Fibroblast of skin of abdomen (primary cell): ENCODE measurements at regions not wholly inside any gene's neighbourhood (a gene's known extent, or its start where the extent isn't known, plus 50 kb on each side); places are given as distances from the start of the nearest gene placed in this dataset.
"Not testable (repeated sequence)": the region's sequence is repeated elsewhere in the genome, so short reads cannot be mapped to it uniquely, and the experiment has no call there.

Experiments
- DNase-seq: peaks from one replicate; pipeline ENCODE4 v3.0.0-alpha.2; 2013

GRCh38 chr7:69052-69451 is 123.3 kb upstream of the FAM20C start:
- not testable (repeated sequence) for DNase-seq

- DNase-seq = not testable (repeated sequence)
Measured at GRCh38 chr7:69499-70123, 122.8 kb upstream of the FAM20C start.

- DNase-seq = not testable (repeated sequence)
Measured at GRCh38 chr7:70207-70606, 122.2 kb upstream of the FAM20C start.

GRCh38 chr7:70989-71388 is 121.4 kb upstream of the FAM20C start:
- DNase-seq = peak; percentile 66

- DNase-seq = not testable (repeated sequence)
Measured at GRCh38 chr7:72266-73057, 119.9 kb upstream of the FAM20C start.

- not testable (repeated sequence) for DNase-seq
Measured at GRCh38 chr7:73058-73331, 119.4 kb upstream of the FAM20C start.

DNA sequence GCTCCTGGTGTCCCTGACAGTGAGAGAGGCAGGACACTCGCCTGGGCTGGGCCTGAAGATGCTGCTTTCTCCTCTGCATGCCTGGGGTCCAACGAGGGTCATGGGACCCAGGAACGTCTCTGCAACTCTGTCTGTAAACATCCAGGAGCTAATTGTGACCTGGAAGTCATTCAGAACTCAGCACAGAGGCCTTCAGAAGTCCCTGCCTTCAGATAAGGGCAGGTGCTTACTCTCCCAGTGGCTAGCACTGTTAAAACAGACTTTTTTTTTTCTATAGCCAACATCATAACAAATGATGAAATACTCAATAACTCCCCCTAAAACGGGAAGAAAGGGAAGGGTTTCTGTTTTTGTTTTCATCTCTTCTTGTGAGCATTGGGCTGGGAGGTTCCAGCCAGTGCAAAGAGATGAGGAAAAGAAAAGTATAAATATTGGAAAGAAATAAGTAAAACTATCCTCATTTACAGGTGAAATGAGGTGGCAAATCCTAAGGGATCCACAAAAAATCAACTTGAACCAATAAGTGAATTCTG is 118.3 kb upstream of the FAM20C start:
- DNase-seq = not testable (repeated sequence)

- DNase-seq = not testable (repeated sequence)
Measured at GRCh38 chr7:75511-75910, 116.9 kb upstream of the FAM20C start.

- not testable (repeated sequence) for DNase-seq
Measured at GRCh38 chr7:76202-76601, 116.2 kb upstream of the FAM20C start.

- not testable (repeated sequence) for DNase-seq
Measured at GRCh38 chr7:76829-77395, 115.5 kb upstream of the FAM20C start.

DNA sequence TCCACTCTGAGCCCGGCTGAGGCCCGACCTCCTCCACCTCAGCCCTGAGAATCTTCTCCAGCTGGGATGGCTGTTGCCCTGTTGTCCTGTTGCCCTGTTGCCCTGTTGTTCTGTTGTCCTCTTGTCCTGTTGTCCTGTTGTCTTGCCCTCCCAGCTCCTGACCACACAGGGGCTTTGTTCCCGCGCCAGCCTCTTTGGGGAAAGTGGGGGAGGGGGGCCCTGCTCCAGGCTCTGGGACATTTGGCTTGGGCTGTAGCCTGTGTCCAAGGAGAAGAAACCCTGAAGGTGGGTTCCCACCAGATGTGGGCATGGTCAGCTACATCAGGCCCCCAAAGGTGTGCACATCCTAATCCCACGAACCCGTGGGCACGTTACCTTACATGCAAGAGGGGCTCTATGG is 113.5 kb upstream of the FAM20C start:
- not testable (repeated sequence) for DNase-seq

DNA sequence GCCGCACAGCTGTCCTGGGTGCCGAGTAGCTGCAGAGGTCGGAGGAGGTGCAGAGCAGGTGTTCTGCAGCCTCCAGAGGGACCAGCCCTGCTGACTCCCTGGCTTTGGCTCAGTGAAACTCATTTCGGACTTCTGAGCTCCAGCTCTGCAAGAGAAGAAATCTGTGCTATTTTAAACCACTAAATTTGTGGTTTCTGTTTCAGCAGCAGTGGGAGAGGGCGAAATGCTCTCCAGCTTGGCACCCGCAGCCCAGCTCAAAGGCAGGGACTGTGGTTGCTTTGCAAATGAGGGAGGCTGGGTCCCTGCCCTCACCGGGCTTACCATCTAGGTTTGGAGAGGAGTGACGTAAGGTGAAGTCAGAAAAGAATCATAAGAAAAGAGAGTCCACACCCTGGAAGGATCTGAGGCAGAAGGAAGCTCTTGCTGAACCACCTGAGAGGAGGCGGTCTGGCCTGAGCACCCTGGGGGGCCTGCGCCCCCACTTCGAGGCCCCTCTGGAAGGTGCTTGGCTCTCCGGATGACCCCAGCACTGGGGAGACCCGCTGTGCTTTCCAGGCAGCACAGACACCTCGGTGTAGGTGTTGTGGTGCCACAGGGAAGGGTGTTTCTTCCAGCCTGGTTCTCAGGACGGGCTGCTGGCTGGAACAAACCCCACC is 112.8 kb upstream of the FAM20C start:
- not testable (repeated sequence) for DNase-seq

DNA sequence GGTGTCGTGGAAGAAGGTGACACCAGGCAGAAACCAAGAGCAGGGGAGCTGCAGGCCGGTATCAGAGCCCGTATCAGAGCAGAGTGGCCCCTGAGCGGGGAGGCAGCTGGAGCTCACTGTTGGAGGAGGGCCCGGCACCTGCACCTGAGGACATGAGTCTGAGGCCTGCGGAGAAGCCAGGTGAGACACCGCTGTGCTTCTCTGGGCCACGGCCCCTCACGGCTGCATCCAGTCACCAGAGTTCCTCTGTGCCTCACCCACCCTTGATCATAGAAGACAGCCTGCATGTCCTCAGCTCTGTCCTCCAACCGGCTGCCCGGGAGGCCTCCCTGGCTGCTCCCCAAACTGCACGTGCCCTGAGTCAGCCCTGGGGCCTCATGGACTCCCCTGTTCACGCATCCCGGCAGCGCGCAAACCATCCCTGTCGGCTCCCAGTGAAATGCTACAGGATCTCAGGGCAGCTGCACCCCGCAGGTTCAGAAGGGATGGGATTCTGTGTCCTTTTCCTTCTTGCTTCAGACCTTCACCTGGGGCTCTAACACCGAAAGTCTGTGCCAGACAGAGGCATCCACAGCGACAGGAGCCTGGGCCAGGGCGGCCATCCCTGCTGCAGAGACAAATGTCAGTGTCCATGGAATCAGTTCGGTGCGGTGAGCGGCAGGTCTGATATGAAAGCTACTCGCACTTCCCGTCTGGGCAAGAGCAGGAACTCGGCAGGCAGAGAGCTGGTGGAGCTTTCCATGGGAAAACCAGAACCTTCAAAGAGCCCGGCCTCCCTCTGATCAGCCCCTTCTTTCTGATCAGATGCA is 111.9 kb upstream of the FAM20C start:
- no peak for DNase-seq

DNA sequence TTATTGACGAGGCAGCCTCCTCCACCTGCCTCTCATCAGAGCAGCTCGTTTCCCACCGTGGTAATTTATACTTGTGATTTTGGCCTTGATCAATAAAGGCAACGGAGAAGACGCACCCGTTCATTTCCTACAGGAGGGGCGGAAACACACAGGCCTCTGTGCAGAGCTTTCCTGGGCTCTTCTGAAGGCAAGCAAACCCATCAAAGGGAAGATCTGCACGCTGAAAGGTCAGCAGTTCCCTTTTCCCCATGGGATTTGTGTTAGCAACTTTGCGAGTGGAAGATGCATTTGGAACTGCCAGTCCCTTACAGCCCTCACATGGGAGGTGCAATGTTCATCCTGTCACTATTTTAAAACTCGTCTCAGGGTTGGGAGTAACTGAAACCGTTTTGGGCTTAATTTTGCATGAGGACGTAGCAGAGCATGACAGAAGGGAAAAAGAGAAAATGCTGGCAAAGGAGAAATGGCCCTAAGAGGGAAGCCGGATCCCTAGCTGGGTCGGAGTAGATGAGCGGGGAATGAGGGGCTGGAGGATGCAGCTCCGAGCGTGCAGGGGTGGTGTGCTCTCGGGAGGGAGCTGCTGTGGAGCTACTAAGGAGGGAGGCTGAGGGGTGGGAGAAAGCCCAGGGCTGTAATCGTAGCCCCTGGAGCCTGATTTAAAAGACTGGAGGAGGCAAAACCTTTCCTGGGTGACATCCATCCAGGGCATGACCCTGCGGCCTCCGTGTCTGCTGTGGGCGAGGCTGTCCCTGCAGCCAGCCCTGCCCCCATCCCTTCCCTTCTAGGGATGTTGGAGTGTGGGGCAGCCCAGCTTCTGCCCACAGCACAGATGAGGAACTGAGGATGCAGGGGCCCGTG is 111.1 kb upstream of the FAM20C start:
- no peak for DNase-seq

DNA sequence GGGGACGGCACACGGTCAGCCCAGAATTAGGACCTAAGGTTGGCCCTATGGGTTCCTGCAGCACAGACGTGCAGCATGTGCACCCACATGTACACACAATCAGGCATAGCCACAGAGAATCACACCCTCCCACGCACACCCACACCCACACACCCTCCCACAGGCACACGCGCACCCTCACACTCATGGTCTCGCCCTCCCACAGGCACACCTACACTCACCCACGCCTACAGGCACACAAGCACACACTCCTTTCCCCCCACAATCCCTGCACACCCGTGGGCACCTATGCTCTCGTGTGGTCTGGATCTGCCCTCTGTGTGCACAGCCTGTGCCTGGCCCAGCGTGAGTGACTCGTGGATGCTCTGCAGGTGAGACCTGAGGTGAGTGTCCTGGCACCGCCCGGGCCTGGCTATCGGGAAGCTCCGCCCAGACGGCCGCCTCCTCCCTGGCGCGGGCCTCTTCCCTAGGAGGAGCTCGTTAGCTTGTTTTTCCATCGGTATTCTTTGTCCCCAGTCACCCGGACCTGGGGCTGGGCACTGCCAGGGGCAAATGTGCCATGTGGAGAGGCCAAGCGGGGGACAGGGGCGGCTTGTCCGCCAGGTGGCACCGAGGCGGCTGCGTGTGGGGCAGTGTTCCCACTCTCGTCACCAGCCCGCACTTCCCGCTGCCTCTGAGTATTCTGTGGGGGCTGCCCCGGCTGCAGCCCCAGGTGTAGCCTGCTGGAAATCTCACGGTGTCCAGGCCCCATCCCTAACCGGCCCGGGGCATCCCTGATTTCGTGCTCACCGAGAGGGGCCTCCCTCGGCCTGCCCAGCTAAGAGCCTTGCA is 110.2 kb upstream of the FAM20C start:
- DNase-seq = no peak

GRCh38 chr7:82757-83155 is 109.6 kb upstream of the FAM20C start:
- DNase-seq = no peak

DNA sequence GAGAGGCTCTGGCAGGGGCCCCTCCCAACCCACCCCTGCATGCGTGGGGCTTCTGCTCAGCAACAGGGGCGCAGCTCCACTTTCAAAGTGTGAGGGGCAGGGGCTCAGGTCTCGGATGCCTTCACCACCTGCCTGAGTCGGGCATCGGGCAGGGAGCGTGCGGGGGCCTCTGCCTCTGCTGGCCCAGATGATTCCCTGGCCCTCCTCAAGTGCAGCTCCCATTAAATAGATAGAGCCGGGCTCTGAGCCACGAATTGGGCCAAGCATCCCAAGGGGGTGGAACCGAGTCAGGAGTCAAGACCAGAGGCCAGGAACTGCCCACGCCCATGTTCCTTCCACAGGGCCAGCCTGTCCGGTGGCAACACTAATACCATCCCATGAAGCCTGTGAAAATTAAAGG is 108.9 kb upstream of the FAM20C start:
- no peak for DNase-seq

- no peak for DNase-seq
Measured at GRCh38 chr7:83861-84632, 108.3 kb upstream of the FAM20C start.

DNA sequence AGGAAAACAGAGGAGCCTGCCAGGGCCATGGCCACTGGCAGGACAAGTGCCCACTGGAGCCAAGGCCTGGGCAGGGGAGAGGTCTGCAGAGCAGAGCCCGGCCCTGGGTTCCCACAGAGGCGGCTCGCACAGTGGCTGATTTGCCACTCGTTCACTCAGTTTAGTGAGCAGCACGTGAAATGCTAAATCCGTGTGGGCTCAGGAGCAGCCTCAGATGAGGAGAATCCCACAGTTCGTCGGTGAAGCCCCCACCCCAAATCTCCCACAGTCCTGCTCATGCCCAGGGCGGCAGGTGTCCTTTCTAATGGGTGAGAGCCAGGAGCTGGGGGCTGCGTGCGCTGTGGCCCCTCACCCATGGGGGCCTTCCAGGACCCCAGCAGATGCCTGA is 107.7 kb upstream of the FAM20C start:
- DNase-seq = no peak
